ENCODE measurements at regions not wholly inside any gene's neighbourhood (a gene's known extent, or its start where the extent isn't known, plus 50 kb on each side); places are given as distances from the start of the nearest gene placed in this dataset.

DNA sequence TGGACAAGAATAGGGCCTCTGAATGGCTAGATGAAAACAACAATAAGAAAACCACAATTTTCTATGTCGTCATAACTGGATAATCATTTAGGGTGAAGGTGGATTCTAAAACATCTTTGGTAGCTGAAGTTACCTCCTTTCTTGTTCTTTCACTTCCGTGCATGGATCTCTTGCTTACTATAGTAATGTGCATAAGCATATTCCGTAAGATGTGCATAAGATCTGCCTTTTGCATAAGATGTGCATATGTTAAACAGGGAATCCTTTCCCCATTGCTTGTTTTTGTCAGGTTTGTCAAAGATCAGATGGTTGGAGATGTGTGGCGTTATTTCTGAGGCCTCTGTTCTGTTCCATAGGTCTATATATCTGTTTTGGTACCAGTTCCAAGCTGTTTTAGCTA lies 353.6 kb downstream of the MTX2 start:
- 82% methylated on average over 4 of the region's 4 CpGs for WGBS (ENCODE audit: missing lambda C conversion rate)
- no peaks in the 10 kb centered on the region for H3K4me1 ChIP-seq
- H3K27ac ChIP-seq: no peak overlapping the region
- H3K4me3 ChIP-seq: no peak overlapping the region
- POLR2A ChIA-PET: no interaction called here
- no peak for ATAC-seq
- H3K4me2 ChIP-seq: no peak overlapping the region
- CTCF ChIA-PET: interaction anchor here (1.0 to 4.3 kb wide), 4 partner anchors 29 to 496 kb away, joined by 3 to 13 read pairs (median 4); no protein-coding TSS in a partner anchor
- no peaks in the 10 kb centered on the region for H3K9me3 ChIP-seq
- no peak for FAIRE-seq
- TF ChIP-seq HOXB13 (CRISPR knock-in tag; IDR thresholded peaks at IDR 0.05; ENCODE audit: low read depth) (no peak), FOSB (CRISPR knock-in tag; IDR thresholded peaks at IDR 0.05) (no peak), HDAC2 (IDR thresholded peaks at IDR 0.05) (no peak), PHF8 (IDR thresholded peaks at IDR 0.05; ENCODE audit: borderline replicate concordance, low read depth) (no peak), RCOR1 (IDR thresholded peaks at IDR 0.05; ENCODE audit: low read depth, low read length) (no peak), GATA3 (IDR thresholded peaks at IDR 0.05; ENCODE audit: borderline replicate concordance) (no peak), RFX5 (IDR thresholded peaks at IDR 0.05) (no peak), HEYL (CRISPR knock-in tag; IDR thresholded peaks at IDR 0.05) (no peak), ELK1 (IDR thresholded peaks at IDR 0.05; ENCODE audit: low read depth, low read length) (no peak), JUNB (IDR thresholded peaks at IDR 0.05) (no peak), FOSL2 (IDR thresholded peaks at IDR 0.05) (no peak), FOSL2 (CRISPR knock-in tag; IDR thresholded peaks at IDR 0.05) (no peak), TP53 (CRISPR knock-in tag; IDR thresholded peaks at IDR 0.05) (no peak)
- no peak for DNase-seq (ENCODE audit: low read depth in 1 of 2, low spot score in 1 of 2)

- H3K4me2 ChIP-seq: no peak overlapping the region
- H3K4me3 ChIP-seq: no peak overlapping the region
- TF ChIP-seq HOXB5 (CRISPR knock-in tag; IDR thresholded peaks at IDR 0.05) (no peak), PHF8 (IDR thresholded peaks at IDR 0.05; ENCODE audit: borderline replicate concordance, low read depth) (no peak), POLR2A (IDR thresholded peaks at IDR 0.05; ENCODE audit: low read length) (no peak), NPAS2 (CRISPR knock-in tag; IDR thresholded peaks at IDR 0.05; ENCODE audit: borderline replicate concordance) (no peak), KDM1A (IDR thresholded peaks at IDR 0.05; ENCODE audit: low read depth) (no peak), MAX (IDR thresholded peaks at IDR 0.05) (no peak), RCOR1 (IDR thresholded peaks at IDR 0.05; ENCODE audit: low read depth, low read length) (no peak), CBX8 (IDR thresholded peaks at IDR 0.05) (no peak), CEBPB (IDR thresholded peaks at IDR 0.05) (no peak), HEYL (CRISPR knock-in tag; IDR thresholded peaks at IDR 0.05) (no peak), HOXB13 (CRISPR knock-in tag; IDR thresholded peaks at IDR 0.05; ENCODE audit: low read depth) (no peak), EHF (CRISPR knock-in tag; IDR thresholded peaks at IDR 0.05) (no peak), ESRRA (IDR thresholded peaks at IDR 0.05; ENCODE audit: borderline replicate concordance, low read length) (no peak)
- TF ChIP-seq, protein P1, sequence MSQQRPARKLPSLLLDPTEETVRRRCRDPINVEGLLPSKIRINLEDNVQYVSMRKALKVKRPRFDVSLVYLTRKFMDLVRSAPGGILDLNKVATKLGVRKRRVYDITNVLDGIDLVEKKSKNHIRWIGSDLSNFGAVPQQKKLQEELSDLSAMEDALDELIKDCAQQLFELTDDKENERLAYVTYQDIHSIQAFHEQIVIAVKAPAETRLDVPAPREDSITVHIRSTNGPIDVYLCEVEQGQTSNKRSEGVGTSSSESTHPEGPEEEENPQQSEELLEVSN (IDR thresholded peaks at IDR 0.05; ENCODE audit: borderline replicate concordance, low read depth): no peak
- no peak overlapping the region for H3K27ac ChIP-seq
- H3K4me1 ChIP-seq: no peaks in the 10 kb centered on the region
- POLR2A ChIA-PET: no interaction called here
- CTCF ChIA-PET: interaction anchor here (3.6 kb wide), 1 partner anchor 486 kb away, joined by 17 read pairs; no protein-coding TSS in a partner anchor
- DNase-seq (ENCODE audit: low read depth in 1 of 2, low spot score in 1 of 2) (no peak), FAIRE-seq (no peak), ATAC-seq (0 out of 6 replicates have a peak, but pooled peaks of 1 of the 2 experiments have one; percentile 34)
- no peaks in the 10 kb centered on the region for H3K9me3 ChIP-seq
- WGBS (ENCODE audit: missing lambda C conversion rate): 58% methylated on average over 8 of the region's 8 CpGs
These were observed 357.6 kb downstream of the MTX2 start for GRCh38 chr2:176626796-176627195.

- H3K4me1 ChIP-seq: no peaks in the 10 kb centered on the region
- ATAC-seq (no peak), FAIRE-seq (no peak), DNase-seq (ENCODE audit: low read depth in 1 of 2, low spot score in 1 of 2) (no peak)
- no peak overlapping the region for H3K4me2 ChIP-seq
- H3K9me3 ChIP-seq: no peaks in the 10 kb centered on the region
- H3K4me3 ChIP-seq: no peak overlapping the region
- POLR2A ChIA-PET: no interaction called here
- TF ChIP-seq CHD4 (IDR thresholded peaks at IDR 0.05; ENCODE audit: borderline replicate concordance): no peak
- no peak for TF ChIP-seq NFE2L2 (conservative IDR thresholded peaks at IDR 0.05; ENCODE audit: low read length)
- no peak for TF ChIP-seq ESRRA (IDR thresholded peaks at IDR 0.05; ENCODE audit: borderline replicate concordance, low read length)
- CTCF ChIA-PET: interaction anchor here (0.7 to 3.6 kb wide), 6 partner anchors 9 to 1928 kb away, joined by 3 to 17 read pairs (median 4); no protein-coding TSS in a partner anchor
- H3K27ac ChIP-seq: no peak overlapping the region
These were observed 359.2 kb downstream of the MTX2 start for GRCh38 chr2:176628438-176628837.

Measured in A549 (cell line).